Parathyroid adenoma (tissue), 2 donors: ENCODE measurements at regions not wholly inside any gene's neighbourhood (a gene's known extent, or its start where the extent isn't known, plus 50 kb on each side); places are given as distances from the start of the nearest gene placed in this dataset.

ENCODE experiments used
- H2AFZ ChIP-seq: fragments of 300-600 bp; sonication (generic); one replicate; pipeline ENCODE4 v1.7.0; 2017; ENCODE audit warnings: antibody characterized with exemption, mild to moderate bottlenecking
- H3K27ac ChIP-seq: fragments of 300-600 bp; sonication (generic); one replicate; pipeline ENCODE4 v1.7.0; 2017
- H3K27me3 ChIP-seq: fragments of 300-600 bp; sonication (generic); one replicate; pipeline ENCODE4 v1.7.0; 2017; ENCODE audit warnings: low read length; ENCODE audit not compliant: control insufficient read depth, insufficient read depth
- H3K36me3 ChIP-seq: fragments of 300-600 bp; sonication (generic); one replicate; pipeline ENCODE4 v1.7.0; 2017; ENCODE audit warnings: low read length; ENCODE audit not compliant: control insufficient read depth, insufficient read depth
- H3K4me1 ChIP-seq: fragments of 300-600 bp; sonication (generic); one replicate; pipeline ENCODE4 v1.7.0; 2017; ENCODE audit warnings: control low read depth
- H3K4me2 ChIP-seq: fragments of 300-600 bp; sonication (generic); one replicate; pipeline ENCODE4 v1.7.0; 2017; ENCODE audit warnings: low read length
- H3K4me3 ChIP-seq: fragments of 300-600 bp; sonication (generic); one replicate; pipeline ENCODE4 v1.7.0; 2017; ENCODE audit warnings: low read depth, low read length
- H3K79me2 ChIP-seq: fragments of 300-600 bp; sonication (generic); one replicate; pipeline ENCODE4 v1.7.0; 2017; ENCODE audit warnings: control low read depth
- H3K9ac ChIP-seq: fragments of 300-600 bp; sonication (generic); one replicate; pipeline ENCODE4 v1.7.0; 2017; ENCODE audit warnings: mild to moderate bottlenecking
- H3K9me3 ChIP-seq: fragments of 300-600 bp; sonication (generic); one replicate; pipeline ENCODE4 v1.7.0; 2017; ENCODE audit warnings: low read length; ENCODE audit not compliant: control insufficient read depth
- CTCF ChIP-seq: fragments of 300-600 bp; sonication (generic); IDR thresholded peaks from one replicate; pipeline ENCODE4 v1.7.0; 2017; ENCODE audit warnings: antibody characterized with exemption, mild to moderate bottlenecking
- donor health status: primary hyperparathyroidism.

DNA sequence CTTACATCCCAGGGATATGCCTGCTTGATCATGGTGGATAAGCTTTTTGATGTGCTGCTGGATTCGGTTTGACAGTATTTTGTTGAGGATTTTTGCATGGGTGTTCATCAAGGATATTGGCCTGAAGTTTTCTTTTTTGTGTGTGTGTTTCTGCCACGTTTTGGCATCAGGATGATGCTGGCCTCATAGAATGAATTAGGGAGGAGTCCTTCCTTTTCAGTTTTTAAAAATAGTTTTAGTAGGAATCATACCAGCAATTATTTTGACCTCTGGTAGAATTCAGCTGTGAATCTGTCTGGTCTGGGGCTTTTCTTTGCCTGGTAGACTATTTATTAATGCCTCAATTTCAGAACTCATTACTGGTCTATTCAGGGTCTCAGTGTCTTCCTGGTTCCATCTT, 362.4 kb downstream of the JRKL start:
- Histone ChIP-seq H3K36me3 (no peaks in the 10 kb centered on the region), H2AFZ (no peak overlapping the region)
- no peak for TF ChIP-seq CTCF

GRCh38 chr11:96753997-96754396, 364.2 kb downstream of the JRKL start:
- no peaks in the 10 kb centered on the region for H3K9me3 ChIP-seq

More for the DNA sequence above, 362.4 kb downstream of the JRKL start:
- H3K27ac ChIP-seq, result no peak overlapping the region
- H3K4me3 ChIP-seq, result no peak overlapping the region
- no peak overlapping the region for H3K9ac ChIP-seq
- H3K79me2 ChIP-seq, result no peaks in the 10 kb centered on the region
- no peak overlapping the region for H3K4me2 ChIP-seq
- no peaks in the 10 kb centered on the region for H3K4me1 ChIP-seq
- no peaks in the 10 kb centered on the region for H3K27me3 ChIP-seq
- no peaks in the 10 kb centered on the region for H3K9me3 ChIP-seq

DNA sequence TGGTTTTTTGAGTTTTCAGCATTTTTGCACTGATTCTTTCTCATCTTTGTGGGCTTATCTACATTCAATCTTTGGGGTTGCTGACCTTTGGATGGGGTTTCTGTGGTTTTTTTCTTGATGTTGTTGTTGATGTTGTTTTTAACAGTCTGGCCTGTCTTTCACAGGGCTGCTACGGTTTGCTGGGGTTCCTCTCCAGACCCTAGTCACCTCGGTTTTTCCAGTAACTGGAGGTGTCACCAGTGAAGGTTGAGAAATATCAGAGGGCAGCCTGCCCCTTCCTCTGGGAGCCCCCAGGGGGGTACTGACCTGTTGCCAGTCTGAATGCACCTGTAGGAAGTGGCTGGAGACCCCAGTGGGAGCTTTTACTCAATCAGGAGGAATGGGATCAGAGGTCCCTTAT, 365.4 kb downstream of the JRKL start:
- Histone ChIP-seq H3K27me3 (no peaks in the 10 kb centered on the region), H3K79me2 (no peaks in the 10 kb centered on the region), H3K27ac (no peak overlapping the region), H3K9me3 (no peaks in the 10 kb centered on the region), H3K4me3 (no peak overlapping the region), H3K4me2 (no peak overlapping the region), H3K9ac (no peak overlapping the region), H3K36me3 (no peaks in the 10 kb centered on the region), H2AFZ (no peak overlapping the region), H3K4me1 (no peaks in the 10 kb centered on the region)
- no peak for TF ChIP-seq CTCF

More at GRCh38 chr11:96753997-96754396, 364.2 kb downstream of the JRKL start:
- H3K27ac ChIP-seq, result no peak overlapping the region
- no peaks in the 10 kb centered on the region for H3K79me2 ChIP-seq
- H2AFZ ChIP-seq, result no peak overlapping the region
- H3K4me2 ChIP-seq, result no peak overlapping the region
- H3K9ac ChIP-seq, result no peak overlapping the region
- H3K36me3 ChIP-seq, result no peaks in the 10 kb centered on the region
- H3K4me1 ChIP-seq, result no peaks in the 10 kb centered on the region
- TF ChIP-seq CTCF, result no peak
- H3K27me3 ChIP-seq, result no peaks in the 10 kb centered on the region
- H3K4me3 ChIP-seq, result no peak overlapping the region

DNA sequence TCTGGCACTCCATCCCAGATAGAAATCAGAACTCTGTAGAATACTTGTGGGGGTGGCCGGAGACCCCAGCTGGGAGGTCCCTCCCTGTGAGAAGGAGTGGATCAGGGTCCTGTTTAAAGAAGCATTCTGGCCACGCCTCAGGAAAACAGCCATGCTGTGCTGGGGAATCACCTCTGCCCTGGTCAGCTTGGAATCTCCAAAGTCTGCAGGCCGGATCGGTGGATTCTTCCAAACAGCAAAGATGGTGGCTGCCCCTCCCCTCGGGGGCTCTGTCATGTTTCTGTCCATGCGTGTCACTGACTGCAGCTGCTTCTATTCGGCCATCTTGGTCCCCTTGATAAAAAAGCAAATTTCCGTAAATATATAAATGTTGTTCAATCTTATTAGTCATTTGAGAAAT, 365.9 kb downstream of the JRKL start:
- H3K9me3 ChIP-seq, result no peaks in the 10 kb centered on the region
- H3K36me3 ChIP-seq, result no peaks in the 10 kb centered on the region
- H3K27me3 ChIP-seq, result no peaks in the 10 kb centered on the region
- H3K27ac ChIP-seq, result no peak overlapping the region
- no peak overlapping the region for H3K4me3 ChIP-seq
- no peak for TF ChIP-seq CTCF
- H2AFZ ChIP-seq, result no peak overlapping the region
- H3K9ac ChIP-seq, result no peak overlapping the region
- no peak overlapping the region for H3K4me2 ChIP-seq
- no peaks in the 10 kb centered on the region for H3K79me2 ChIP-seq
- H3K4me1 ChIP-seq, result no peaks in the 10 kb centered on the region

DNA sequence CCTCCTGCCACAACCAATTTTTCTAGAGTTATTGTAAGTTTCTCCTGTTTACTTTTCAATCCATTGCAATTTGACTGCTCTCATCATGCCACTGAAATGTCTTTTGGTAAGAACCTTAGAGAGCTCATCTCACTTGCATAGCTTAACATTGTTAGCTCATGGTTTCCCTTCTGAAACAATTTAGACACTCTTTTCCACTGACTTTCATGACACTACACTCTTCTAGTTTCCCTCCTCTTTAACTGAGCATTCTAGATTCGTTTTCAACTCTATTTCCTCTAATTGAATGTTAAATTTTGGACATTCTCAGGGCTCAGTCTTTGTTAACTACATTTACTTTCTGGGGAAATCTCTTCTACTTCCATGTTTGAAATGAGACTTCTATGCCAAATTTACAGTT, 369.1 kb downstream of the JRKL start:
- Histone ChIP-seq H3K4me1 (no peaks in the 10 kb centered on the region), H3K36me3 (no peaks in the 10 kb centered on the region), H3K4me2 (no peak overlapping the region), H3K4me3 (no peak overlapping the region), H3K27ac (no peak overlapping the region), H3K27me3 (no peaks in the 10 kb centered on the region), H3K9me3 (no peaks in the 10 kb centered on the region), H3K9ac (no peak overlapping the region), H2AFZ (no peak overlapping the region), H3K79me2 (no peaks in the 10 kb centered on the region)
- TF ChIP-seq CTCF, result no peak
